AG04450 (cell line): ENCODE measurements at regions not wholly inside any gene's neighbourhood (a gene's known extent, or its start where the extent isn't known, plus 50 kb on each side); places are given as distances from the start of the nearest gene placed in this dataset.
"Not testable (repeated sequence)": the region's sequence is repeated elsewhere in the genome, so short reads cannot be mapped to it uniquely, and the experiment has no call there.

Experiments
- CTCF ChIA-PET: fragments of 300-600, 350-600 bp; formaldehyde crosslinking; extraction: SDS; loops from one replicate; lab custom pipeline; 2022; ENCODE audit warnings: antibody characterized with exemption, inconsistent platforms; lab: Charles Lee
- POLR2A ChIA-PET: fragments of 350-600 bp; formaldehyde crosslinking; extraction: SDS; loops from one replicate; lab custom pipeline; 2021; ENCODE audit warnings: antibody characterized with exemption, inconsistent platforms; lab: Yijun Ruan, JAX
- DNase-seq: peaks from one replicate; pipeline ENCODE4 v3.0.0-alpha.2; 2011; ENCODE audit warnings: low read depth, low spot score
- H3K27ac ChIP-seq: one replicate; pipeline ENCODE4 v1.5.1; 2012; ENCODE audit warnings: low read depth, low read length, control low read depth
- H3K27me3 ChIP-seq: one replicate; pipeline ENCODE4 v1.6.0; 2012; ENCODE audit warnings: low read length; ENCODE audit not compliant: control insufficient read depth, insufficient read depth
- H3K4me3 ChIP-seq: 2 replicates; pipeline ENCODE4 v1.5.1; 2011; ENCODE audit warnings: mild to moderate bottlenecking, low read depth, low read length, control low read depth
- H3K9me3 ChIP-seq: 2 replicates; pipeline ENCODE4 v1.5.1; 2012; ENCODE audit warnings: low read length; ENCODE audit not compliant: control insufficient read depth, insufficient read depth
- TF ChIP-seq, protein P1 (sequence below): IDR thresholded peaks from 2 replicates; pipeline ENCODE4 v1.5.1; 2011; ENCODE audit warnings: low read depth, low read length, control low read depth, inconsistent platforms

- no peak overlapping the region for H3K27ac ChIP-seq
- peaks cover 4% of the 10 kb centered on the region for H3K9me3 ChIP-seq
- no peak for DNase-seq
- ChIA-PET POLR2A (no interaction called here), CTCF (no interaction called here)
- H3K4me3 ChIP-seq: no peak overlapping the region
- TF ChIP-seq, protein P1, sequence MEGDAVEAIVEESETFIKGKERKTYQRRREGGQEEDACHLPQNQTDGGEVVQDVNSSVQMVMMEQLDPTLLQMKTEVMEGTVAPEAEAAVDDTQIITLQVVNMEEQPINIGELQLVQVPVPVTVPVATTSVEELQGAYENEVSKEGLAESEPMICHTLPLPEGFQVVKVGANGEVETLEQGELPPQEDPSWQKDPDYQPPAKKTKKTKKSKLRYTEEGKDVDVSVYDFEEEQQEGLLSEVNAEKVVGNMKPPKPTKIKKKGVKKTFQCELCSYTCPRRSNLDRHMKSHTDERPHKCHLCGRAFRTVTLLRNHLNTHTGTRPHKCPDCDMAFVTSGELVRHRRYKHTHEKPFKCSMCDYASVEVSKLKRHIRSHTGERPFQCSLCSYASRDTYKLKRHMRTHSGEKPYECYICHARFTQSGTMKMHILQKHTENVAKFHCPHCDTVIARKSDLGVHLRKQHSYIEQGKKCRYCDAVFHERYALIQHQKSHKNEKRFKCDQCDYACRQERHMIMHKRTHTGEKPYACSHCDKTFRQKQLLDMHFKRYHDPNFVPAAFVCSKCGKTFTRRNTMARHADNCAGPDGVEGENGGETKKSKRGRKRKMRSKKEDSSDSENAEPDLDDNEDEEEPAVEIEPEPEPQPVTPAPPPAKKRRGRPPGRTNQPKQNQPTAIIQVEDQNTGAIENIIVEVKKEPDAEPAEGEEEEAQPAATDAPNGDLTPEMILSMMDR: no peak
- no peaks in the 10 kb centered on the region for H3K27me3 ChIP-seq
Observed at GRCh38 chr5:1718669-1719068, 81.0 kb downstream of the MRPL36 start.

GRCh38 chr5:1710091-1710490, 89.5 kb downstream of the MRPL36 start:
- H3K27me3 ChIP-seq, POLR2A ChIA-PET, H3K4me3 ChIP-seq, DNase-seq, H3K27ac ChIP-seq, CTCF ChIA-PET, H3K9me3 ChIP-seq: not testable (repeated sequence)

- POLR2A ChIA-PET: no interaction called here
- CTCF ChIA-PET: no interaction called here
- TF ChIP-seq, protein P1: no peak
- no peak for DNase-seq
- no peak overlapping the region for H3K4me3 ChIP-seq
- H3K9me3 ChIP-seq: no peaks in the 10 kb centered on the region; the same call in 1 of the 2 replicates
- no peak overlapping the region for H3K27ac ChIP-seq
- no peaks in the 10 kb centered on the region for H3K27me3 ChIP-seq
Observed at GRCh38 chr5:1709171-1709803, 90.3 kb downstream of the MRPL36 start.

DNA sequence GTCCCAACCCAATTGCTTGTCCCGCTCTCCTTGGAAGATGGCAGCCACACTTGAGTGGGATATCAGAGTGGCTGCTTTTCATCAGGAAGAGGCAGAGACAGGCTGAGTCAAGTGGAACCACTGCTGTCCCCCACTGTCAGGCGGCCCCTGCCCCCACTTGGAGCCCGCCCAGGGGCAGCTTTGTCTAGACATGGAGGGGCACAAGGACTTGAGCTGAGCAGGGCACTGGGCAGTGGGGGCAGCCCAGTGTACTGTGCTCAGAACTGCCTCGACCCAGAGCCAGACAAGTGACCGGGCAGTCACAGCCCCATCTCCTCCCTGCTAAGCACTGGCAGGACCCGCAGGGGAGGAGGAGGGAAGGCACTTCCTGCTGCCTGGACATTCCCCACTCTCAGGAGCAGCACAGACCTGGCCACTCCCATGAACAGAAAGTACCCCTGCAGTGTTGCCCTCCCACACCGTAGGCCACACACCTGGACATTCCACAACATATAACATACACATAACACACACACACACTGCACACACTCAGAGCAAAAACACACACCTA, 91.0 kb downstream of the MRPL36 start:
- CTCF ChIA-PET: no interaction called here
- H3K27ac ChIP-seq: no peak overlapping the region

DNA sequence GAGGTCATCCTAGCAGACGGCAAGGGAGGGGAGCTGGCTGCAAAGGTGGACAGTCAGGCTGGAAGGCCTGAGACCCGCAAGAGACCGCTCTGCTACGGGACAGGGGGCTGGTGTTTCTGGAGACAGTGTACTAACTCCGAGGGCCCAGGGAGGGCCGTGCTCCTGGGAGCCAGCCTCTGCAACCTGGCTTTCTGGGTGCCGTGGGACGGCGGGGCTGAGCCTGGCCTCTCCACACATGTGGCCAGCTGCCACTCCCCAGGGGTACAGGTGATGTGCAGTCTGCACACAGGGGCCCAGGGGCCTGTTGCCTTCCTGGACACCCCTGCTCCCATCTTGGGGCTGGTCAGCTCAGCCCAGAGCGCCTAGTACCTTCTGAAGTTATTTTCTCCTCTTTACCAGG, 92.2 kb downstream of the MRPL36 start:
- no peaks in the 10 kb centered on the region; the same call in 1 of the 2 replicates for H3K9me3 ChIP-seq
- TF ChIP-seq, protein P1: no peak
- H3K4me3 ChIP-seq: no peak overlapping the region
- H3K27me3 ChIP-seq: no peaks in the 10 kb centered on the region
- ChIA-PET CTCF (no interaction called here), POLR2A (no interaction called here)
- no peak for DNase-seq
- H3K27ac ChIP-seq: no peak overlapping the region

More for the DNA sequence above, 91.0 kb downstream of the MRPL36 start:
- Histone ChIP-seq H3K4me3 (no peak overlapping the region), H3K9me3 (no peaks in the 10 kb centered on the region; the same call in 1 of the 2 replicates), H3K27me3 (no peaks in the 10 kb centered on the region)
- TF ChIP-seq, protein P1: no peak
- POLR2A ChIA-PET: no interaction called here
- DNase-seq: no peak
